A673 (cell line): ENCODE measurements at regions not wholly inside any gene's neighbourhood (a gene's known extent, or its start where the extent isn't known, plus 50 kb on each side); places are given as distances from the start of the nearest gene placed in this dataset.

Source experiments
- BruUV-seq: library from RNA; stranded (reverse); fragments of 400-500 nt; replicated peaks from 2 replicates; lab custom pipeline; 2021; lab: Mats Ljungman, UMichigan
- CTCF ChIA-PET: fragments of 300-600 bp; sonication (Branson Sonifier 250); formaldehyde crosslinking; loops from one replicate; lab custom pipeline; 2022; ENCODE audit warnings: antibody characterized with exemption; lab: Charles Lee
- POLR2A ChIA-PET: fragments of 300-600 bp; sonication (Branson Sonifier 250); formaldehyde crosslinking; loops from one replicate; lab custom pipeline; 2022; ENCODE audit warnings: antibody characterized with exemption; ENCODE audit not compliant: low non-redundant PET; lab: Charles Lee
- DNase-seq: peaks from one replicate; pipeline ENCODE4 v3.0.0-alpha.2; 2015; ENCODE audit warnings: low spot score
- H3K27ac ChIP-seq: fragments of 200-600 bp; sonication (generic); 2 replicates; pipeline ENCODE4 v1.5.1; 2016; ENCODE audit warnings: mixed run types, low read depth, mild to moderate bottlenecking, mixed read lengths, antibody characterized with exemption, low read length; ENCODE audit not compliant: poor library complexity, severe bottlenecking
- H3K27me3 ChIP-seq: fragments of 200-600 bp; sonication (generic); replicated peaks from 2 replicates; pipeline ENCODE4 v1.6.1; 2017; ENCODE audit warnings: mixed run types, low read depth, mild to moderate bottlenecking, mixed read lengths, antibody characterized with exemption, low read length; ENCODE audit not compliant: insufficient read depth, poor library complexity
- H3K36me3 ChIP-seq: fragments of 200-600 bp; sonication (generic); 2 replicates; pipeline ENCODE4 v1.6.1; 2016; ENCODE audit warnings: mixed run types, mild to moderate bottlenecking, mixed read lengths, antibody characterized with exemption, low read length; ENCODE audit not compliant: insufficient read depth, poor library complexity, severe bottlenecking
- H3K4me1 ChIP-seq: fragments of 200-600 bp; sonication (generic); 2 replicates; pipeline ENCODE4 v1.6.1; 2017; ENCODE audit warnings: mixed run types, mild to moderate bottlenecking, mixed read lengths, antibody characterized with exemption, low read length; ENCODE audit not compliant: insufficient read depth, poor library complexity, severe bottlenecking
- H3K4me3 ChIP-seq: fragments of 200-600 bp; sonication (generic); 2 replicates; pipeline ENCODE4 v1.5.1; 2016; ENCODE audit warnings: low read depth, mixed run types, mild to moderate bottlenecking, mixed read lengths, low read length; ENCODE audit not compliant: poor library complexity, severe bottlenecking
- H3K9me3 ChIP-seq: fragments of 200-600 bp; sonication (generic); 2 replicates; pipeline ENCODE4 v1.6.1; 2016; ENCODE audit warnings: mixed run types, low read depth, mild to moderate bottlenecking, mixed read lengths, antibody characterized with exemption, low read length; ENCODE audit not compliant: poor library complexity, severe bottlenecking
- CTCF ChIP-seq: fragments of 300-800, 200-600 bp; sonication (generic); conservative IDR thresholded peaks from 2 replicates; pipeline ENCODE4 v1.5.1; 2017; ENCODE audit warnings: low read depth, mild to moderate bottlenecking, antibody characterized with exemption, low read length, moderate library complexity, mixed read lengths
- EZH2 ChIP-seq: fragments of 200-600 bp; sonication (generic); IDR thresholded peaks from 2 replicates; pipeline ENCODE4 v1.6.1; 2017; ENCODE audit warnings: borderline replicate concordance, low read depth, mild to moderate bottlenecking, mixed read lengths, antibody characterized with exemption, low read length; ENCODE audit not compliant: poor library complexity, severe bottlenecking
- intact Hi-C: fragments of 100-400 bp; cut with micrococcal nuclease; formaldehyde crosslinking; loops from one replicate; pipeline ENCODE4 v1.10.0; 2022; ENCODE audit not compliant: unreplicated experiment

DNA sequence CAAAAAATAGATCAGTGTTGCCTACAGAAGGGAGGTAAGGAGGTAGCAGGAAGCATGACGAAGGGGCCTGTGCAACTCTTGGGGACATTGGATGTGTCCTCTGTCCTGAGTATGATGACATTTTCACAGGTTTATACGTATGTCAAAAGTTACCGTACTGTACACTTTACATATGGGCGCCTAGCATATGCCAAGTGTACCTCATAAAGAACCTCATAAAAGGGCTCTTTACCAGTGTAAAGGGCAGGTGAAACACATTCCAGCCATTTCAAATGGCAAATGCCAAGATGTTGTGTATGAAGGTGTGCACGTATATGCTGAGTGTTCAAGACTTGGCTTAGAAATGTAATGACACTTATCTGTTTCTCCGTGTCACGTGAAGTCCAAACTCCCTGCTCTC lies 573.4 kb downstream of the EFNB2 start:
- Histone ChIP-seq H3K9me3 (no peaks in the 10 kb centered on the region), H3K27me3 (no peaks in the 10 kb centered on the region), H3K4me3 (no peak overlapping the region), H3K27ac (no peak overlapping the region), H3K36me3 (no peaks in the 10 kb centered on the region), H3K4me1 (no peaks in the 10 kb centered on the region)
- intact Hi-C loops = no loop called here
- ChIA-PET CTCF (no interaction called here), POLR2A (no interaction called here)
- TF ChIP-seq EZH2 = no peak
- TF ChIP-seq CTCF = no peak
- no TSS peak for BruUV-seq
- no peak for DNase-seq

DNA sequence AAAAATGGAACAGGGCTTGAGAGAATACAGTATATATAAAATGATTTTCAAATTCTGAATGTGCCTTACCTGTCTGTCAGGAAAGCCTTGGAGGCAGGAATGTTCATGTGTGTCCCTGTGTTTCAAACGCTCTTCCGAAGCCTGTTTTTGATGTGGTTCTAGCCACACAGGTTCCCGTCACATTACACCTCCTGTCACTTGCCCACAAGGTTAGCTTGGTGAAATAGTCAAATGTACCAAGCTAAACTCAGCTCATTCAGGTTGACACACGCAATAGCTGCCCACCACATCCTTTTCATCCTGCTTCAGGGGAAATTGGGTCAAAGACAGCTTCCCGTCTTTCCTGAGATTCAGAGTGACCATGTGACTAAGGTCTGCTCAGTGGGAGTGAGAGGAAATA lies 574.0 kb downstream of the EFNB2 start:
- BruUV-seq = no TSS peak
- Histone ChIP-seq H3K27me3 (no peaks in the 10 kb centered on the region), H3K9me3 (no peaks in the 10 kb centered on the region), H3K4me1 (no peaks in the 10 kb centered on the region), H3K4me3 (no peak overlapping the region), H3K36me3 (no peaks in the 10 kb centered on the region), H3K27ac (no peak overlapping the region)
- DNase-seq = no peak
- ChIA-PET POLR2A (no interaction called here), CTCF (no interaction called here)
- no peak for TF ChIP-seq EZH2
- intact Hi-C loops = no loop called here

DNA sequence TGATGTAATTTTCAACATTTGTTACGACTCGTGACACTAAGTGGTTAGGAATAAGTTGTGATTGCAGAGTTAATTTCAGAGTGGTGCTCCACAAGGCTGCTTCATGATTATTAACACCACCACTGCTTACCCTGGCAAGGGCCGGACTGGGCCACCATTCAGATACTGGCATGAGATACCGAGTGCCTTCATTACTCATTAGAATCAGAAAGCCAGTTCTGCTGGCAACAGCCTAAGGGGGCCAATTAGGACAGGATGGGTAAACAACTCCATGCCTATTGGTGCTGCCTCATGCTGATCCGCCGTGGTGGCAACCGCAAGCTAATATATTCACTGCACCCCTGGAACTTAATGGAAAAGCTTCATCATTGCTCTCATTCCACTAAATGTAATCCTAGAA lies 575.1 kb downstream of the EFNB2 start:
- H3K4me3 ChIP-seq = no peak overlapping the region
- no TSS peak for BruUV-seq
- no peaks in the 10 kb centered on the region for H3K9me3 ChIP-seq
- CTCF ChIA-PET = no interaction called here
- H3K27me3 ChIP-seq = no peaks in the 10 kb centered on the region
- POLR2A ChIA-PET = no interaction called here
- no peak overlapping the region for H3K27ac ChIP-seq
- intact Hi-C loops = no loop called here
- TF ChIP-seq CTCF (no peak), EZH2 (no peak)
- DNase-seq = no peak
- H3K36me3 ChIP-seq = no peaks in the 10 kb centered on the region
- H3K4me1 ChIP-seq = no peaks in the 10 kb centered on the region

DNA sequence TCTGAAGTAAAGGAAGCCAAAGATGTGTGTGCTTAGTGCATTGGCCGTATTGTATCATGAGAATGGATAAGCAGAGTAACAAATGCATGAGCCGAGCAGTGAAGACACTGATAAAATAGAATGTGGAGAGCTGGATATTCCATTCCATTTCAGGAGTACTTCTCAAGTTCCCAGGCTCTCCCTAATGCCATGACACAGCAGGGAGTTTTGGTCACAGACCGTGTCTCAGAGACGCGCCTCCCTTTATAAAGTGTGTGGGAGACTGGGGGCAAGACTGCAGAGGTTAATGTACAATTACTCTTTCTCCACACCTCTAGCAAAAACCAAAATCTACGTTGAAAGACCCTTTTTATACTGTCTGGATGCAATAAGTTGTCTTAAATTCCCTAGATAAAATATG lies 575.6 kb downstream of the EFNB2 start:
- intact Hi-C loops = no loop called here
- Histone ChIP-seq H3K36me3 (no peaks in the 10 kb centered on the region), H3K27me3 (no peaks in the 10 kb centered on the region), H3K4me1 (no peaks in the 10 kb centered on the region), H3K4me3 (no peak overlapping the region), H3K27ac (no peak overlapping the region), H3K9me3 (no peaks in the 10 kb centered on the region)
- POLR2A ChIA-PET = no interaction called here
- CTCF ChIA-PET = no interaction called here
- TF ChIP-seq CTCF = no peak
- no peak for TF ChIP-seq EZH2
- DNase-seq = no peak
- no TSS peak for BruUV-seq
